GM12872 (cell line): ENCODE measurements at regions not wholly inside any gene's neighbourhood (a gene's known extent, or its start where the extent isn't known, plus 50 kb on each side); places are given as distances from the start of the nearest gene placed in this dataset.

Experiments
- TF ChIP-seq, protein P1 (sequence below): IDR thresholded peaks from 3 replicates; pipeline ENCODE4 v1.5.1; 2011; ENCODE audit warnings: low read depth, mild to moderate bottlenecking, low read length, moderate library complexity; ENCODE audit not compliant: insufficient read depth

DNA sequence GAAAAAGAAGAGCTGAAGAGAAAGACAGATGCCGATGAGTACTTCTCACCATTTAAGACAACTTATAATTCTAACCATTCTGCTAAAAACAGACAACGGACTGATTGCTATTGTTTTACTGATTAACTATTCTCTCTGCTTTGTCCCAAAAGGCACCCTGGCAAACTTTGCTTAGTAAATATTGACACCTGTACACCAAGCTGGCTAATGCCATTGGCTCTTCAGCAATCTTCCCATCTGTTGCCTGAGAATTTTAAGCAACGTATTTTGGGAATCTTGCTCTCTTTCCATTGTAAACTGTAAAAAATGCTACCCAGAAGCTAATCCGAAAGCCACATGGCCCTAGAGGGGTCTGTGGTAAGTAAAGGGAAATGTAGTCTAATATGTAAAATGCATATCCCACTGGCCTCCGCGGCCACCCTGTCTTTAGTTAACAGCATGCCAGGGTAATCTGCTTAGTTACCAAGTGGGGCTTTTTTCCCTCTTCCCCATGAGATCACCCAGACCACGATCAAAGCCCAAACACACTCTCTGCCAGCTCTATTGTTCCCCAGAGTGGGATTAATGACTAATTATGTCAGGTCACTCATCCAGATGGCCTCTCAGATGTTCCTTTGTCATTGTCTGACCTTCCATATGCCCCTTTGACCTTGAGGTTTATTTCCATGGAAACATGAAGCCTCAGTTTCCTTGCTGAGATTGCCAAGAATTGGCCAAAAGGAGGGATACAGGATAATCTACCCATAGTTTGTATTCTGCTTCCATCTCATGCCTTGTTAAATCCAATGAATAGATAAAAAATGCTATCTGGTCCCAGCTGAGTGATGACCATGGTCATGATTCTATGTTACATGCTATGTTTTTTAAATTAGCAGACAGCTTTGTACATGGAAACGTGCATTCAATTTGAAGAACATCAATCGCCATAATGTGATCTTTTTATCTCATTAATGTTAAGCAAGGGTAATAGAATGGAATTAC is 216.4 kb upstream of the MCHR2 start:
- TF ChIP-seq, protein P1, sequence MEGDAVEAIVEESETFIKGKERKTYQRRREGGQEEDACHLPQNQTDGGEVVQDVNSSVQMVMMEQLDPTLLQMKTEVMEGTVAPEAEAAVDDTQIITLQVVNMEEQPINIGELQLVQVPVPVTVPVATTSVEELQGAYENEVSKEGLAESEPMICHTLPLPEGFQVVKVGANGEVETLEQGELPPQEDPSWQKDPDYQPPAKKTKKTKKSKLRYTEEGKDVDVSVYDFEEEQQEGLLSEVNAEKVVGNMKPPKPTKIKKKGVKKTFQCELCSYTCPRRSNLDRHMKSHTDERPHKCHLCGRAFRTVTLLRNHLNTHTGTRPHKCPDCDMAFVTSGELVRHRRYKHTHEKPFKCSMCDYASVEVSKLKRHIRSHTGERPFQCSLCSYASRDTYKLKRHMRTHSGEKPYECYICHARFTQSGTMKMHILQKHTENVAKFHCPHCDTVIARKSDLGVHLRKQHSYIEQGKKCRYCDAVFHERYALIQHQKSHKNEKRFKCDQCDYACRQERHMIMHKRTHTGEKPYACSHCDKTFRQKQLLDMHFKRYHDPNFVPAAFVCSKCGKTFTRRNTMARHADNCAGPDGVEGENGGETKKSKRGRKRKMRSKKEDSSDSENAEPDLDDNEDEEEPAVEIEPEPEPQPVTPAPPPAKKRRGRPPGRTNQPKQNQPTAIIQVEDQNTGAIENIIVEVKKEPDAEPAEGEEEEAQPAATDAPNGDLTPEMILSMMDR = no peak

DNA sequence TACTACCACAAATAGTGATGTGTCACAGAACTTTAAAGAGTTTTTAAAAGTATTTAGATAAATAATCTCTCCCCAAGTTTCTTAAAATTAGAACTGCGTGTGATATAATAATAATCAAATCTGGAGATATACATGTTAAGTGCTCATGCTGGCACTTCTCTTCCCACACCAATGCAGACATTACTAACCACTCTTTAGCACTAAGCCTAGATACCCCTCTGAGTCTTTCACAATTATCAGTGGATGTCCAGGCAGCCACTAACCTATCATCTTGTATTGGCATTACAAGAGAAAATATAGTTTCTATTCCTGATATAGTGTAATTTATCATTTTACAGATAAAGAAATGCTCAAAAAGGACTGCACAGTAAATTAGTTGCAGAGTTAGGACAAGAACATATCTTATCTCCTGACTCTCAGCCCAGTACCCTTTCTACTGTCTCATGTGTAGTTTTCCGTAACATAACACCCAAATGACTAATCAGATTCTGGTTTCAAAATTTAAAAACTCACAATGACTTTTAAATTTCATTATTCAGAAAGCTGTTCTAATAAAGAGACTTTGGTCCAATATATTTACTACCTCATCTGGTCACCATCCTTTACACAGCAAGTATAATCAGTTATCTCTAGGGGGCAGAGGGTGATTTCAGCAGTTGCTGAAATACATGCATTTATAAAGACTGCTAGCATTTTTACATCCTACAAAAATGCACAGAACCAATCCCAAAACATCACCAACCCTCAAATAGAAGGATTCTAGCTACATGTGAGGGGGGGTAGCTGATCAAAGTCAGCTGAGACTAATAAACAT is 215.5 kb upstream of the MCHR2 start:
- TF ChIP-seq, protein P1 = no peak

DNA sequence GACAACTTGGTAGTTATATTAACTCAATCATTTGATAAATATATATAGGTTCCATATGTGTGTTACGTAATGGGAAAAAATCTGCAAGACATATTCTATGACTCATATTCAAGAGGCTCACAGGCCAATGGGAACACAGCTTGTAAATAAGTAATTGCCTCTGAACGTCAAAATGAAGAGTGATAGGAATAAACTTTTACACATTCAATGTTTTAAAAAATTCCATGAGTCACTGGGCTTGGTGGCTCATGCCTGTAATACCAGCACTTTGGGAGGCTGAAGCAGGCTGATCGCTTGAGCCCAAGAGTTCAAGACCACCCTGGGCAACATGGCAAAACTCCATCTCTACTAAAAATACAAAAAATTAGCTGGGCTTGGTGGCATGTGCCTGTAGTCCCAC is 209.4 kb upstream of the MCHR2 start:
- TF ChIP-seq, protein P1 = no peak

DNA sequence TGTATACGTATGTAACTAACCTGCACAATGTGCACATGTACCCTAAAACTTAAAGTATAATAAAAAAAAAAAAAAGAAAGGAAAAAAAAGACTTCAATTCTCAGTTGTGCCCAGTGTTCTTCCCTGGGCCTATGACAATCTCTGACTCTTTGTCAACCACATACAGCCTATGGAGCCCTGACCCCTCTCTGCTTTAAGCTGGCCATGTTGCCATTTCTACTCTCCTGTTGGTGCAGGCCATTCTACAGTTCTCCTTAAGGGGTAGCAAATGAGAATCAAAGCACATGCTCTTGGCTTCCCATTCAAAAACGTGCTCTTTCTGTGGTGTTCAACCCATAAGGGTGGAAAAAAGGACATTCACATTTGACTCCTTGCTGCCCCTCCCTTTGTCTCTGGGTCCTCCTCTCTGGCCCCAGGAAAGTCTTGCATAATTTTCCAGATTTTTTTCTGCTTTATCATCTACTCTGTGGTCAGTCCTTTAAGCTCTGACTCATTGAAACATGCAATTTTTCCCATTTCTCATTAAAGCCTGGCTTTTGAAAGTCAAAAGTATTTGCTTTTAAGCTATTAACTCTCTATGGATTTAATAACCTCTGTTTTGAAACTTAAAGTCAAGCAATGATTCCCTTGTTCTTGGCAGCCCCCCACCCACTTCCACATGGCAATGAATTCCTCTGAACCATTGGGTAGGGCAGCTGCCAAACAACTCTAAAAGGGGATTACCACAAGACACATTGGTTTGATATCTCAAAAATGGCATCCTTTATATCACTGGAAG is 208.6 kb upstream of the MCHR2 start:
- TF ChIP-seq, protein P1 = no peak

DNA sequence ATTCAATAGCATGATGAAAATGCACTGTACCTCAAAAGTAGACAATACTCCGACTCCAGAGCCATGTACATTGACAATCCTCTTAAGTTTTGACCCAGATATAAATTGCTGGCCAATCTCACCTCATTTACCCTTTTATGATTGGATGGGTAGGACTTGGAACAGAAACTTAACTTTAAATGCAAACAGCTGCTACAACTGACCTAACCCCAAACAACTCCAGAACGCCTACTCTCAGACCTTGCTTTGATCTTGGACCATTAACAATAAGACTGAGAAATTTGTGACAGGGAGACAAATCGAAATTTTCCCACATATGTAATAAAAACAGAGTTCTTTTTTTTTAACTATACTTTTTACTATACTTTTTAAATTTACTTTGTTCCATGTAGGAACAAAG is 200.5 kb upstream of the MCHR2 start:
- TF ChIP-seq, protein P1 = no peak

DNA sequence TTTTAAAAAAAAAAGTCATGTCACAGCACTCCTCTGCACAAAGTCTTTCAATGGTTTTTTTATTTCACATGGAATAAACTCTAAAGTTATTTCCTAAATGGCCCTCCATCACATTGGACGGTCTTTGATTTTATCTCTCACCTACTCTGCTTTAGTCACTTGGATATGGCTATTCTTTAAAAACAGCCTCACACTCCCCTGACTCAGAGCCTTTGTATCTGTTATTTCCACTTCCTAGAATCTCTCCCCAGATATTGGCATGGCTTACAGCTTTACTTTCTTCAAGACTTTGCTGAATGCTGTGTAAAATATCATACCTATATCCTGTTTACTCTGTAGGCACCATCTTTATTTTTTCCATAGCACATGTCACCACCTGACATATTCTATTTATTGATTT is 194.7 kb upstream of the MCHR2 start:
- TF ChIP-seq, protein P1 = no peak
